HepG2 (cell line): ENCODE measurements at regions not wholly inside any gene's neighbourhood (a gene's known extent, or its start where the extent isn't known, plus 50 kb on each side); places are given as distances from the start of the nearest gene placed in this dataset.

Experiments
- ATAC-seq: fragments of 200-7000 bp; cut with Tn5 transposase; 3 replicates; pipeline ENCODE4 v1.9.1; 2020; ENCODE audit warnings: mild to moderate bottlenecking, moderate library complexity
- BruUV-seq: library from RNA; stranded (reverse); fragments of 400-500 nt; replicated peaks from 2 replicates; lab custom pipeline; 2021; lab: Mats Ljungman, UMichigan
- CTCF ChIA-PET: fragments of 300-600 bp; formaldehyde crosslinking; extraction: SDS; loops from one replicate; lab custom pipeline; 2021; ENCODE audit warnings: low total read pairs, inconsistent platforms, low intra/inter-chr PET ratio; lab: Yijun Ruan, JAX
- POLR2A ChIA-PET: fragments of 350-600 bp; sonication (Branson Sonifier 250); formaldehyde crosslinking; loops from one replicate; lab custom pipeline; 2020; ENCODE audit warnings: antibody characterized with exemption, inconsistent platforms; lab: Yijun Ruan, JAX
- DNase-seq: peaks from one replicate; pipeline ENCODE4 v3.0.0-alpha.2; 2015; ENCODE audit warnings: low spot score
- FAIRE-seq: peaks from 3 replicates; lab custom pipeline; 2011; peaks lifted over from hg19 to GRCh38; lab: Jason Lieb, UNC
- H2AFZ ChIP-seq: one replicate; pipeline ENCODE4 v1.6.1; 2011; ENCODE audit warnings: low read length, inconsistent platforms
- H3K27ac ChIP-seq: fragments of 300-600 bp; 3 replicates; pipeline ENCODE4 v1.8.0; 2011; ENCODE audit warnings: mixed run types, mild to moderate bottlenecking, mixed read lengths, low read length, inconsistent platforms; ENCODE audit not compliant: insufficient read depth; ENCODE audit errors: extremely low read length
- H3K27me3 ChIP-seq, 2 experiments: fragments of 200-600 bp in 1 of 2; 2 replicates in 1 of 2; 3 replicates in 1 of 2; pipeline versions ENCODE4 v1.6.0 to v1.8.0; 2011; ENCODE audit warnings: low read length in 2 of 2, mild to moderate bottlenecking in 2 of 2, moderate library complexity in 2 of 2, inconsistent platforms in 1 of 2; ENCODE audit not compliant: insufficient read depth in 2 of 2, control insufficient read depth in 1 of 2
- H3K36me3 ChIP-seq, 2 experiments: fragments of 200-600 bp in 1 of 2; replicated peaks in 1 of 2; 2 replicates in 1 of 2; 3 replicates in 1 of 2; pipeline versions ENCODE4 v1.5.1 to v1.8.0; 2011; ENCODE audit warnings: low read length in 2 of 2, inconsistent platforms in 1 of 2; ENCODE audit not compliant: insufficient read depth in 2 of 2, control insufficient read depth in 1 of 2
- H3K4me1 ChIP-seq: 2 replicates; pipeline ENCODE4 v1.5.1; 2012; ENCODE audit warnings: low read length, inconsistent platforms; ENCODE audit not compliant: insufficient read depth
- H3K4me2 ChIP-seq: 2 replicates; pipeline ENCODE4 v1.6.0; 2011; ENCODE audit warnings: low read depth, low read length, inconsistent platforms
- H3K4me3 ChIP-seq, 3 experiments: fragments of 200-600 bp in 1 of 3; sonication (generic), shearing (Covaris generic) in 1 of 3; replicated peaks in 1 of 3; 2 replicates each; pipeline ENCODE4 v1.5.1; 2011 to 2016; ENCODE audit warnings: low read length in 3 of 3, inconsistent platforms in 2 of 3, low read depth in 2 of 3, mild to moderate bottlenecking in 2 of 3, control low read depth in 1 of 3, mixed read lengths in 1 of 3; ENCODE audit not compliant: insufficient read depth in 1 of 3
- H3K79me2 ChIP-seq: one replicate; pipeline ENCODE4 v1.6.1; 2011; ENCODE audit warnings: low read length, inconsistent platforms; ENCODE audit not compliant: insufficient read depth
- H3K9ac ChIP-seq: 2 replicates; pipeline ENCODE4 v1.6.0; 2011; ENCODE audit warnings: mild to moderate bottlenecking, low read depth, low read length, inconsistent platforms; ENCODE audit not compliant: insufficient read depth
- H3K9me3 ChIP-seq: 2 replicates; pipeline ENCODE4 v1.5.1; 2012; ENCODE audit warnings: mild to moderate bottlenecking, low read length
- H4K20me1 ChIP-seq: 2 replicates; pipeline ENCODE4 v1.6.0; 2011; ENCODE audit warnings: inconsistent platforms, mild to moderate bottlenecking, low read length, moderate library complexity; ENCODE audit not compliant: insufficient read depth
- BHLHE40 ChIP-seq: IDR thresholded peaks from 2 replicates; pipeline ENCODE4 v1.6.1; 2011; ENCODE audit warnings: low read length, improper control_type of control experiment
- BRCA1 ChIP-seq: sonication (generic); formaldehyde crosslinking; IDR thresholded peaks from 2 replicates; pipeline ENCODE4 v1.4.0; 2020; ENCODE audit warnings: missing genetic modification reagents
- DNMT1 ChIP-seq: sonication (generic); formaldehyde crosslinking; IDR thresholded peaks from 2 replicates; pipeline ENCODE4 v1.5.1; 2020; ENCODE audit warnings: mild to moderate bottlenecking, missing genetic modification reagents
- KLF11 ChIP-seq: IDR thresholded peaks from 2 replicates; pipeline ENCODE4 v1.6.1; 2016; ENCODE audit warnings: missing compliant biosample characterization
- LCORL ChIP-seq, 2 experiments: fragments of 450-650 bp in 1 of 2; sonication (generic) in 1 of 2; formaldehyde crosslinking in 1 of 2; IDR thresholded peaks; 2 replicates each; pipeline versions ENCODE4 v1.5.0 to v1.6.1; 2017 to 2020; ENCODE audit warnings: antibody characterized with exemption in 1 of 2, missing genetic modification reagents in 1 of 2
- MNT ChIP-seq: fragments of 450-650 bp; IDR thresholded peaks from 2 replicates; pipeline ENCODE4 v1.6.1; 2016
- PRDM4 ChIP-seq: sonication (generic); formaldehyde crosslinking; IDR thresholded peaks from 2 replicates; pipeline ENCODE4 v1.9.0; 2021; ENCODE audit warnings: missing genetic modification reagents, borderline replicate concordance
- RCOR2 ChIP-seq: IDR thresholded peaks from 2 replicates; pipeline ENCODE4 v1.6.1; 2016; ENCODE audit warnings: missing biosample characterization, missing genetic modification reagents
- RFX3 ChIP-seq: IDR thresholded peaks from 2 replicates; pipeline ENCODE4 v1.6.1; 2016; ENCODE audit warnings: missing biosample characterization, missing genetic modification reagents
- RORA ChIP-seq: sonication (generic); formaldehyde crosslinking; IDR thresholded peaks from 2 replicates; pipeline ENCODE4 v1.5.0; 2020; ENCODE audit warnings: mild to moderate bottlenecking, missing genetic modification reagents, moderate library complexity
- SOX13 ChIP-seq, 3 experiments: fragments of 450-650 bp in 1 of 3; sonication (generic) in 1 of 3; formaldehyde crosslinking in 1 of 3; IDR thresholded peaks in 2 of 3; conservative IDR thresholded peaks in 1 of 3; 2 replicates each; pipeline versions ENCODE4 v1.5.0 to v1.6.1; 2016 to 2020; ENCODE audit warnings: antibody characterized with exemption in 1 of 3, mild to moderate bottlenecking in 1 of 3, missing compliant biosample characterization in 1 of 3, missing genetic modification reagents in 1 of 3, moderate library complexity in 1 of 3
- TEAD3 ChIP-seq: optimal IDR thresholded peaks from 2 replicates; pipeline ENCODE3; 2016; ENCODE audit warnings: borderline replicate concordance
- ZNF510 ChIP-seq: sonication (generic); formaldehyde crosslinking; IDR thresholded peaks from 2 replicates; pipeline ENCODE4 v1.4.0; 2020; ENCODE audit warnings: low read depth, mild to moderate bottlenecking, missing genetic modification reagents
- WGBS: methylation state at CpG from one replicate; pipeline ENCODE4 v1.1.6; 2017; ENCODE audit warnings: low lambda C conversion rate; 5-methylcytosine and 5-hydroxymethylcytosine counted together
- in situ Hi-C: cut with HindIII; loops from 2 replicates; pipeline ENCODE4 v1.10.0; 2017; ENCODE audit warnings: low pct_unique_long_range_greater_than_20kb; ENCODE audit not compliant: extremely low pct_ligation_motif_present
- intact Hi-C: fragments of 100-400 bp; cut with micrococcal nuclease; formaldehyde crosslinking; loops from one replicate; pipeline ENCODE4 v1.10.0; 2022; ENCODE audit not compliant: unreplicated experiment
- TF ChIP-seq, protein P1 (sequence below): sonication (generic); formaldehyde crosslinking; IDR thresholded peaks from 2 replicates; pipeline ENCODE4 v1.4.0; 2020; ENCODE audit warnings: missing genetic modification reagents, borderline replicate concordance

GRCh38 chr10:45082176-45082575 lies 81.5 kb downstream of the ZNF22 start:
- Histone ChIP-seq H3K4me3 (no peak overlapping the region), H3K27ac (no peak overlapping the region), H3K9me3 (no peaks in the 10 kb centered on the region), H3K4me1 (no peaks in the 10 kb centered on the region), H3K79me2 (no peaks in the 10 kb centered on the region), H3K4me2 (no peak overlapping the region), H3K9ac (no peak overlapping the region), H3K27me3 (no peaks in the 10 kb centered on the region; a peak in 1 of 5 replicates), H2AFZ (no peak overlapping the region), H4K20me1 (no peaks in the 10 kb centered on the region), H3K36me3 (no peaks in the 10 kb centered on the region)
- no TSS peak for BruUV-seq
- DNase-seq (no peak), FAIRE-seq (no peak), ATAC-seq (no peak)
- CTCF ChIA-PET = no interaction called here
- in situ Hi-C loops (no loop called here), intact Hi-C loops (no loop called here)
- no peak for TF ChIP-seq DNMT1 (CRISPR knock-in tag)
- TF ChIP-seq TEAD3 (CRISPR knock-in tag) = no peak
- no peak for TF ChIP-seq RFX3 (CRISPR knock-in tag)
- TF ChIP-seq KLF11 (CRISPR knock-in tag) = no peak
- 77% methylated on average over 1 of the region's 1 CpG for WGBS
- POLR2A ChIA-PET = no interaction called here

DNA sequence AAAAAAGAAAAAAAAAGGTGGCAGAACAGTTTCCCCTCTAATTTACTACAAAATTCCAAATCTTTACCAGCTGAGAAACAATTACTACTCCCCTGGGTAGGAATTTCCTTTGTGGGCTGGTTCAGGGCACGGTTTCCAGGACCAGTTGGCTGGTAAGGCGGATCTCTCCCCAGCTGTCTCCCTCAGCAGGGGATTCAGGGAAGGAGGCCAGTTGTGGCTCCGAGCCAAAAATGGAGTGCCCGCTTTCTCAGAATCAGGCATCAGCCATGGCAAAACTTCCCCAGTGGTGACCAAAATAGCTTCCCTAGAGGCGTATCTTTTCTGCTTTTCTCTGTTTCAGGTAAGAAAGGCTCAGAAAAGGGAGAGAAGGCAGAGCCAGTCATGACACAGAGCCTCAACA lies 91.2 kb downstream of the ZNF22 start:
- CTCF ChIA-PET = no interaction called here
- Histone ChIP-seq H3K27ac (no peak overlapping the region), H3K9ac (no peak overlapping the region), H2AFZ (no peak overlapping the region), H3K4me3 (no peak overlapping the region), H3K36me3 (no peaks in the 10 kb centered on the region), H3K4me1 (no peaks in the 10 kb centered on the region), H4K20me1 (no peaks in the 10 kb centered on the region), H3K9me3 (no peaks in the 10 kb centered on the region), H3K79me2 (no peaks in the 10 kb centered on the region), H3K4me2 (no peak overlapping the region), H3K27me3 (peaks cover 0 to 5% of the 10 kb centered on the region in 2 experiments; a peak in 3 of 5 replicates)
- FAIRE-seq (no peak), DNase-seq (no peak), ATAC-seq (no peak)
- WGBS = 46% methylated on average over 2 of the region's 5 CpGs
- in situ Hi-C loops (no loop called here), intact Hi-C loops (no loop called here)
- POLR2A ChIA-PET = no interaction called here
- no TSS peak for BruUV-seq
- TF ChIP-seq MNT = no peak
- TF ChIP-seq ZNF510 = no peak
- TF ChIP-seq LCORL (IDR thresholded peaks at IDR 0.05) = no peak
- no peak for TF ChIP-seq LCORL (CRISPR knock-in tag; IDR thresholded peaks at IDR 0.05)
- TF ChIP-seq SOX13 (IDR thresholded peaks at IDR 0.05) = no peak
- TF ChIP-seq SOX13 (CRISPR knock-in tag; conservative IDR thresholded peaks at IDR 0.05 in 1 of 2, IDR thresholded peaks at IDR 0.05 in 1 of 2) = no peak
- no peak for TF ChIP-seq BHLHE40
- TF ChIP-seq RCOR2 (CRISPR knock-in tag) = no peak
- no peak for TF ChIP-seq RORA (CRISPR knock-in tag)
- TF ChIP-seq BRCA1 (CRISPR knock-in tag) = no peak
- TF ChIP-seq, protein P1, sequence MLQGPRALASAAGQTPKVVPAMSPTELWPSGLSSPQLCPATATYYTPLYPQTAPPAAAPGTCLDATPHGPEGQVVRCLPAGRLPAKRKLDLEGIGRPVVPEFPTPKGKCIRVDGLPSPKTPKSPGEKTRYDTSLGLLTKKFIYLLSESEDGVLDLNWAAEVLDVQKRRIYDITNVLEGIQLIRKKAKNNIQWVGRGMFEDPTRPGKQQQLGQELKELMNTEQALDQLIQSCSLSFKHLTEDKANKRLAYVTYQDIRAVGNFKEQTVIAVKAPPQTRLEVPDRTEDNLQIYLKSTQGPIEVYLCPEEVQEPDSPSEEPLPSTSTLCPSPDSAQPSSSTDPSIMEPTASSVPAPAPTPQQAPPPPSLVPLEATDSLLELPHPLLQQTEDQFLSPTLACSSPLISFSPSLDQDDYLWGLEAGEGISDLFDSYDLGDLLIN (CRISPR knock-in tag) = no peak
- TF ChIP-seq PRDM4 (CRISPR knock-in tag) = no peak
